ENCODE measurements at regions not wholly inside any gene's neighbourhood (a gene's known extent, or its start where the extent isn't known, plus 50 kb on each side); places are given as distances from the start of the nearest gene placed in this dataset.

DNA sequence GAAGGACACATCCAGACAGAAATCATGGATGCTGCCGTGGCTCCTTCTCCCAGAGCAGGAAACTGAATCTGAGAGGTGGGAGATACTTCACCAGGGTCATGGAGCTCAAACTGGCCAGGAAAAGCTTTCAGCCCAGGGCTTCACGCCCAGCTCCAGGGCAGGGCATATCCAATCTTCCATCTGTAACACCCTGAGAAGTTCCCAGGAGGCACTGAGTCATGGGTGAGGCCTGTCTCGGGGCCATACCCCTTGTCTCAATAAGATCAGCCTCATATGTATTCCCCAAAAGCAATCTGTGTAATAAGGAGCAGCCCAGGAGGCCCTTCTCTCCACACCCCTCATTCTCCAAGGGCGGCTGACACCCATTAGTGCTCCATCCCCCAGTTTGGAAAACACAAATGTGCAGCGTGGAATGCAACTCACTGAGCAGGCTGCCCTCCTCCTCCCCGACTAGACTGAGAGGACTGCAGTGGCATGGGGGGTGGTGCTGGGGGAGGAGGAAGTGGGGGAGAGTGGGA, 439.3 kb upstream of the SULF2 start:
- Histone ChIP-seq H3K79me1 (ENCODE audit: low read length) (peaks cover 2% of the 10 kb centered on the region), H3K79me2 (ENCODE audit: control insufficient read depth, insufficient read depth, low read length, poor library complexity) (no peaks in the 10 kb centered on the region)

DNA sequence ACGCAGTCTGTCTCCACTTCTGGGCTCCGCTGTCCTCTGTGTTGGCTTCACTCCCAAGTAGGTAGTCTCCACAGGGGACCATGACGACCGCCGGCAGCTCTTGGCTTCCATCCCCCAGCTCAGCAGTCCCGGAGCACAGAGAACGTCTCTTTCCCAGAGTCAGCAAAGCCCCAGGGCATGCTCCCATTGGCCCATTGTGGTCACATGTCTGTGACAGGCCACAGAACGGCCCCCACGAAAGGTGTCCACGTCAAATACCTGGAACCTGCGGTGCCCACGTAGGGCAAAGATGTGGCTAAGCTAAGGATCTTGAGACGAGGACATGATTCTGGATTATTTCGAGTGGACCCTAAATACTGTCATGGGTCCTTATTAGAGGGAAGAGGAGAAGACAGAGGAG, 438.4 kb upstream of the SULF2 start:
- no peak overlapping the region for H3K23ac ChIP-seq (ENCODE audit: low read length)
- no peak overlapping the region for H3K4me3 ChIP-seq (ENCODE audit: low read depth, low read length)
- no peak overlapping the region for H2AK5ac ChIP-seq (ENCODE audit: low read length)
- no peak overlapping the region for H3K9ac ChIP-seq (ENCODE audit: low read length)
- no CpG with 5 or more reads among the region's 14 CpGs for WGBS (ENCODE audit: extremely low coverage, insufficient coverage, insufficient read length)
- no peak overlapping the region for H4K12ac ChIP-seq (ENCODE audit: low read depth, low read length)
- H3K4ac ChIP-seq (ENCODE audit: low read depth, low read length), result no peak overlapping the region
- no peak overlapping the region for H3K4me2 ChIP-seq (ENCODE audit: low read length)
- H3K18ac ChIP-seq (ENCODE audit: low read length), result no peak overlapping the region
- H3K27me3 ChIP-seq (ENCODE audit: insufficient read depth, low read length), result no peaks in the 10 kb centered on the region
- H3K36me3 ChIP-seq (ENCODE audit: control insufficient read depth in 1 of 2, insufficient read depth in 2 of 2, low read length in 2 of 2), result no peaks in the 10 kb centered on the region
- no peak overlapping the region for H4K8ac ChIP-seq (ENCODE audit: low read depth, low read length)
- no peak overlapping the region for H3K14ac ChIP-seq (ENCODE audit: low read length)
- H4K91ac ChIP-seq (ENCODE audit: low read depth, low read length), result no peak overlapping the region
- peaks cover 2% of the 10 kb centered on the region for H3K79me1 ChIP-seq (ENCODE audit: low read length)
- no peak overlapping the region for H2BK5ac ChIP-seq (ENCODE audit: low read depth, low read length, poor library complexity)
- H3K27ac ChIP-seq (ENCODE audit: low read depth, low read length), result no peak overlapping the region
- peaks cover 0 to 3% of the 10 kb centered on the region in 2 experiments for H3K4me1 ChIP-seq (ENCODE audit: control insufficient read depth in 1 of 2, insufficient read depth in 2 of 2, low read length in 2 of 2)
- no peaks in the 10 kb centered on the region for H3K79me2 ChIP-seq (ENCODE audit: control insufficient read depth, insufficient read depth, low read length, poor library complexity)
- no peak overlapping the region for H2BK120ac ChIP-seq (ENCODE audit: insufficient read depth, low read length, poor library complexity)
- no peak for DNase-seq
- H2BK12ac ChIP-seq (ENCODE audit: low read length), result no peak overlapping the region
- no peak overlapping the region for H2AFZ ChIP-seq (ENCODE audit: insufficient read depth, low read length, poor library complexity)
- peaks cover 9% of the 10 kb centered on the region for H3K9me3 ChIP-seq (ENCODE audit: insufficient read depth, low read depth, low read length)

More for the DNA sequence above, 439.3 kb upstream of the SULF2 start:
- no peak overlapping the region for H2BK5ac ChIP-seq (ENCODE audit: low read depth, low read length, poor library complexity)
- H2AK5ac ChIP-seq (ENCODE audit: low read length), result no peak overlapping the region
- no peak overlapping the region for H2BK12ac ChIP-seq (ENCODE audit: low read length)
- H3K4me1 ChIP-seq (ENCODE audit: control insufficient read depth in 1 of 2, insufficient read depth in 2 of 2, low read length in 2 of 2), result peaks cover 0 to 3% of the 10 kb centered on the region in 2 experiments
- no peak overlapping the region for H3K4me3 ChIP-seq (ENCODE audit: low read depth, low read length)
- peaks cover 9% of the 10 kb centered on the region for H3K9me3 ChIP-seq (ENCODE audit: insufficient read depth, low read depth, low read length)
- no peak overlapping the region for H3K4ac ChIP-seq (ENCODE audit: low read depth, low read length)
- WGBS (ENCODE audit: extremely low coverage, insufficient coverage, insufficient read length), result no CpG with 5 or more reads among the region's 6 CpGs
- H3K14ac ChIP-seq (ENCODE audit: low read length), result no peak overlapping the region
- H2AFZ ChIP-seq (ENCODE audit: insufficient read depth, low read length, poor library complexity), result no peak overlapping the region
- H3K23ac ChIP-seq (ENCODE audit: low read length), result no peak overlapping the region
- DNase-seq, result peak in 1 of 2 donors; percentile 14
- H4K8ac ChIP-seq (ENCODE audit: low read depth, low read length), result no peak overlapping the region
- H3K27me3 ChIP-seq (ENCODE audit: insufficient read depth, low read length), result no peaks in the 10 kb centered on the region
- H3K18ac ChIP-seq (ENCODE audit: low read length), result no peak overlapping the region
- no peak overlapping the region for H3K9ac ChIP-seq (ENCODE audit: low read length)
- H4K91ac ChIP-seq (ENCODE audit: low read depth, low read length), result no peak overlapping the region
- H3K27ac ChIP-seq (ENCODE audit: low read depth, low read length), result no peak overlapping the region
- H2BK120ac ChIP-seq (ENCODE audit: insufficient read depth, low read length, poor library complexity), result no peak overlapping the region
- no peaks in the 10 kb centered on the region for H3K36me3 ChIP-seq (ENCODE audit: control insufficient read depth in 1 of 2, insufficient read depth in 2 of 2, low read length in 2 of 2)
- no peak overlapping the region for H3K4me2 ChIP-seq (ENCODE audit: low read length)
- no peak overlapping the region for H4K12ac ChIP-seq (ENCODE audit: low read depth, low read length)

DNA sequence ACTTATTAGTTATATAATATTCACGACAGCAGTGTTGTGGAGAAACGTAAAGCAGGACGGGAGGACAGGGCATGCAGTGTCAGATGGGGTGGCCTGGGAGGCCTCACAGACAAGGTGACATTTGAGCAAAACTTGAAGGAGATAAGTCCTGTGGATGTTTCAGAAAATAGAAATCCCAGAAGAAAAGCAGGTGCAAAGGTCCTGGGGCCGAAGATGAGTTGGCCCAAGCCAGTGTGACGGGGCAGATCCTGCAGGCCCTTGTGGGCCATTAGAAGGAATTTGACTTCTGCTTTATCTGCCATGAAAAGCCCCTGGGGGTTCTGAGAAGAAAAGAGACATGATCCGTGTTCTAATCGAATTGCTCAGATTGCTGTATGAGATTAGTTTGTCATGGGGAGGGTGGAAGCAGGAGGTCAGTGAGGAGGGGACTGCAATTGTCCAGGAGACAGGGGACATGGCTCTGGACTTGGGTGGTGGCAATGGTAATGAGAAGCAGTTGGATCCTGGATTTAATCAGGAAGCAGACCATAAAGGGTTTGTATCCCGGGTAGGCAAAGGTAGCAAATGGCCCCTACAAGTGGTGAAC, 437.4 kb upstream of the SULF2 start:
- H2AK5ac ChIP-seq (ENCODE audit: low read length), result no peak overlapping the region
- no peak overlapping the region for H3K18ac ChIP-seq (ENCODE audit: low read length)
- no CpG with 5 or more reads among the region's 8 CpGs for WGBS (ENCODE audit: extremely low coverage, insufficient coverage, insufficient read length)

DNA sequence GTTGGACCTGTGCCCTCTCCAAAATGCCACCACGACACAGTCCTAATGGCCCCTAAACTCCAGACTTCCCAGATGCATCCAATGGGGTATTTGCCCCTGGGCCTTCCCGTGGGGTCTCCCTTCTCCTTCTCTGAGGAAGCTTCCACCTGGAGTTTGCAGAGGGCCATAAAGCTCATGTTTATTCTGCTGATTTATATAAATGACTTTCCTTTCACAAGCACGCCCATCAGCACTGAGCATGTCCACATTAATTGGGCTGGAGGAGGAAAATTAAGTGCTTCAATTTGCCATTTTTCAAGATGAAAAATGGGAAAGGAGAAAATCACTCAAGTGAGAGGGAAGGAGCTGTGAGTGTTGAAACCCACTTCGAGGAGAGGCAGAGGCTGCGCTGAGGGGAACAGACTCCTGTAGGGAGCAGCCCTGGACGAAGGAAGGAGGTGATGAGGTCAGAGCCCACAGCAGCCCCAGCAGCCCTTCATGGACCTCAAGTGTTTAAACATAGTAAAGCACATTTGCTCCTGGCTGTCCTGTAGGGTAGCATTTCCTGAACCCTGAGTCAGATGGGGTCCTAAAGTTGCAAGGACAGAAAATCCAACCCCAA, 434.9 kb upstream of the SULF2 start:
- H3K4me3 ChIP-seq (ENCODE audit: low read depth, low read length), result no peak overlapping the region
- no peak overlapping the region for H2BK120ac ChIP-seq (ENCODE audit: insufficient read depth, low read length, poor library complexity)
- no peaks in the 10 kb centered on the region for H3K27me3 ChIP-seq (ENCODE audit: insufficient read depth, low read length)
- no peak overlapping the region for H2AFZ ChIP-seq (ENCODE audit: insufficient read depth, low read length, poor library complexity)
- WGBS (ENCODE audit: extremely low coverage, insufficient coverage, insufficient read length), result no CpG with 5 or more reads among the region's 6 CpGs
- H3K79me1 ChIP-seq (ENCODE audit: low read length), result peaks cover 2% of the 10 kb centered on the region
- no peak overlapping the region for H3K4ac ChIP-seq (ENCODE audit: low read depth, low read length)
- no peak overlapping the region for H3K18ac ChIP-seq (ENCODE audit: low read length)
- no peak overlapping the region for H2BK12ac ChIP-seq (ENCODE audit: low read length)
- H3K4me2 ChIP-seq (ENCODE audit: low read length), result no peak overlapping the region
- no peak overlapping the region for H4K12ac ChIP-seq (ENCODE audit: low read depth, low read length)
- H3K23ac ChIP-seq (ENCODE audit: low read length), result no peak overlapping the region
- no peak overlapping the region for H2BK5ac ChIP-seq (ENCODE audit: low read depth, low read length, poor library complexity)
- no peak for DNase-seq
- no peak overlapping the region for H4K8ac ChIP-seq (ENCODE audit: low read depth, low read length)
- H3K4me1 ChIP-seq (ENCODE audit: control insufficient read depth in 1 of 2, insufficient read depth in 2 of 2, low read length in 2 of 2), result peaks cover 0 to 3% of the 10 kb centered on the region in 2 experiments
- H3K79me2 ChIP-seq (ENCODE audit: control insufficient read depth, insufficient read depth, low read length, poor library complexity), result no peaks in the 10 kb centered on the region
- no peak overlapping the region for H3K9ac ChIP-seq (ENCODE audit: low read length)
- H4K91ac ChIP-seq (ENCODE audit: low read depth, low read length), result no peak overlapping the region
- peaks cover 9% of the 10 kb centered on the region for H3K9me3 ChIP-seq (ENCODE audit: insufficient read depth, low read depth, low read length)
- no peak overlapping the region for H3K14ac ChIP-seq (ENCODE audit: low read length)
- H2AK5ac ChIP-seq (ENCODE audit: low read length), result no peak overlapping the region
- no peak overlapping the region for H3K27ac ChIP-seq (ENCODE audit: low read depth, low read length)
- no peaks in the 10 kb centered on the region for H3K36me3 ChIP-seq (ENCODE audit: control insufficient read depth in 1 of 2, insufficient read depth in 2 of 2, low read length in 2 of 2)

More for the DNA sequence above, 437.4 kb upstream of the SULF2 start:
- Histone ChIP-seq H4K8ac (ENCODE audit: low read depth, low read length) (no peak overlapping the region), H3K9me3 (ENCODE audit: insufficient read depth, low read depth, low read length) (peaks cover 9% of the 10 kb centered on the region), H3K27me3 (ENCODE audit: insufficient read depth, low read length) (no peaks in the 10 kb centered on the region), H2AFZ (ENCODE audit: insufficient read depth, low read length, poor library complexity) (no peak overlapping the region), H3K9ac (ENCODE audit: low read length) (no peak overlapping the region), H2BK5ac (ENCODE audit: low read depth, low read length, poor library complexity) (no peak overlapping the region), H3K4me1 (ENCODE audit: control insufficient read depth in 1 of 2, insufficient read depth in 2 of 2, low read length in 2 of 2) (peaks cover 0 to 3% of the 10 kb centered on the region in 2 experiments), H3K79me2 (ENCODE audit: control insufficient read depth, insufficient read depth, low read length, poor library complexity) (no peaks in the 10 kb centered on the region), H3K27ac (ENCODE audit: low read depth, low read length) (no peak overlapping the region), H4K91ac (ENCODE audit: low read depth, low read length) (no peak overlapping the region), H3K14ac (ENCODE audit: low read length) (no peak overlapping the region), H3K36me3 (ENCODE audit: control insufficient read depth in 1 of 2, insufficient read depth in 2 of 2, low read length in 2 of 2) (no peaks in the 10 kb centered on the region), H2BK12ac (ENCODE audit: low read length) (no peak overlapping the region), H2BK120ac (ENCODE audit: insufficient read depth, low read length, poor library complexity) (no peak overlapping the region), H3K4me3 (ENCODE audit: low read depth, low read length) (no peak overlapping the region), H3K79me1 (ENCODE audit: low read length) (peaks cover 2% of the 10 kb centered on the region), H3K4ac (ENCODE audit: low read depth, low read length) (no peak overlapping the region), H4K12ac (ENCODE audit: low read depth, low read length) (no peak overlapping the region), H3K4me2 (ENCODE audit: low read length) (no peak overlapping the region), H3K23ac (ENCODE audit: low read length) (no peak overlapping the region)
- no peak for DNase-seq
